ENCODE measurements at regions not wholly inside any gene's neighbourhood (a gene's known extent, or its start where the extent isn't known, plus 50 kb on each side); places are given as distances from the start of the nearest gene placed in this dataset.

GRCh38 chr15:70246623-70247220 lies 149.0 kb upstream of the TLE3 start:
- no peak overlapping the region for H3K27ac Mint-ChIP-seq
- H3K36me3 Mint-ChIP-seq: no peaks in the 10 kb centered on the region
- no peaks in the 10 kb centered on the region for H3K27me3 Mint-ChIP-seq (ENCODE audit: low read depth)

DNA sequence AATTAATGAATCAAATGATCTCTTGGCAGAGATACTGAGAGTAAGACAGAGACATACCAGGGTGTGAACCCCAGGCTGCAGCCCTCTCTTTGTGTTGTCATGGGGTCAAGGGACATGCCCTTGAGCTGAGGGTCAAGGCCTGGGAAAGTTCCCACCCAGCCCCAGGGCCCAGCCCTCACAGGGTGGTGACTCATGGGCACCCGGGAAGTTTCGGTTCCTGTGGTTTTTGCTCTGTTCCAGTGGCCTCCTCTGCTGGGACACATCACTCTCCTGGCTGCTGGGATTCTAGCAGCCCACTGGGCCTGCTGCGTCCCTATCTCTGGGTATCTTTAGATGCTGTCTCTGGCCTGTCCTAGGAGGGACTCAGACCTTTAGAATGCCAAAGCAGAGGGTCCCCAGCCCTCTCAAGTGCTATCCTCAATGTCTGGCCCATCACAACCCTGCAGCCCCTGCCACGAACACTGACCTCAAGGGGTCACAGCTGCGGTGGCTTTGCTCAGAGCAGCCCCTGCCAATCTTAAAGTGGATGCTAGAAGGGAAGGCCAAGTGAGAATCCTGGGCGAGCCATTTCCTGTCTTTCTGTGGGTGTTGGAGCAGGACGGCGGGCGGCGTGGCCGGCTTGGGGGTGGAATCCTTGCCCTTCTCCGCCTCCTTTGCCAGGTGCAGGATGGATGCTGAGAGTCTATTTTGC lies 148.4 kb upstream of the TLE3 start:
- Mint-ChIP-seq H3K9me3 (no peaks in the 10 kb centered on the region), H3K27me3 (ENCODE audit: low read depth) (peaks cover 2% of the 10 kb centered on the region), H3K4me3 (no peak overlapping the region), H3K4me1 (peaks cover 46% of the 10 kb centered on the region), H3K27ac (no peak overlapping the region), H3K36me3 (no peaks in the 10 kb centered on the region)
- TF ChIP-seq CTCF (IDR thresholded peaks at IDR 0.05; ENCODE audit: unreplicated experiment): no peak
- DNase-seq (ENCODE audit: low spot score in 2 of 2, unreplicated experiment in 2 of 2): no peak

More at GRCh38 chr15:70246623-70247220, 149.0 kb upstream of the TLE3 start:
- H3K4me3 Mint-ChIP-seq: no peak overlapping the region
- peaks cover 52% of the 10 kb centered on the region for H3K4me1 Mint-ChIP-seq
- DNase-seq (ENCODE audit: low spot score in 2 of 2, unreplicated experiment in 2 of 2): no peak
- H3K9me3 Mint-ChIP-seq: no peaks in the 10 kb centered on the region
- TF ChIP-seq CTCF (IDR thresholded peaks at IDR 0.05; ENCODE audit: unreplicated experiment): no peak

DNA sequence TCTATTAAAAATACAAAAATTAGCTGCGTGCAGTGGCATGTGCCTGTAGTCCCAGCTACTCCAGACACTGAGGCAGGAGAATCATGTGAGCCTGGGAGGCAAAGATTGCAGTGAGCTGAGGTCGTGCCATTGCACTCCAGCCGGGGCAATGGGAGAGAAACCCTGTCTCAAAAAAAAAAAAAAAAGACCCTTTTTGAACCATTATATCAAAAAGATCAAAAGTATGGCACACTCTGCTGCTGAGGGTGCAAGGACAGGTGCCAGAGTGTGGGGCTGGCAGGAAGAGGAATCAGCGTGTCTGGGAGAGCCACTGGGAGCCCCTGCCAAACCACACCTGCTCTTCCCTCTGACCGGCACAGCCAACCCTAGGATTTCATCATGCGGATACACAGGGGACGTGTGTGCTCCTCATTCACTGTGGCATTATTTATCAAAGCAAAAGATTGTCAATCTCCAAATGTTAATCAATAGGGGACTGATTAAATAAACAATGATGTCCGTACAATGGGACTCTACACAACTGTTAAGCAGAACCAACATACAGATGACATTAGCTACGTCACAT lies 147.3 kb upstream of the TLE3 start:
- H3K4me1 Mint-ChIP-seq: peaks cover 35% of the 10 kb centered on the region
- no peak overlapping the region for H3K4me3 Mint-ChIP-seq
- peaks cover 3% of the 10 kb centered on the region for H3K27me3 Mint-ChIP-seq (ENCODE audit: low read depth)
- DNase-seq (ENCODE audit: low spot score in 2 of 2, unreplicated experiment in 2 of 2): no peak
- H3K27ac Mint-ChIP-seq: no peak overlapping the region
- no peaks in the 10 kb centered on the region for H3K9me3 Mint-ChIP-seq
- no peak for TF ChIP-seq CTCF (IDR thresholded peaks at IDR 0.05; ENCODE audit: unreplicated experiment)
- no peaks in the 10 kb centered on the region for H3K36me3 Mint-ChIP-seq

DNA sequence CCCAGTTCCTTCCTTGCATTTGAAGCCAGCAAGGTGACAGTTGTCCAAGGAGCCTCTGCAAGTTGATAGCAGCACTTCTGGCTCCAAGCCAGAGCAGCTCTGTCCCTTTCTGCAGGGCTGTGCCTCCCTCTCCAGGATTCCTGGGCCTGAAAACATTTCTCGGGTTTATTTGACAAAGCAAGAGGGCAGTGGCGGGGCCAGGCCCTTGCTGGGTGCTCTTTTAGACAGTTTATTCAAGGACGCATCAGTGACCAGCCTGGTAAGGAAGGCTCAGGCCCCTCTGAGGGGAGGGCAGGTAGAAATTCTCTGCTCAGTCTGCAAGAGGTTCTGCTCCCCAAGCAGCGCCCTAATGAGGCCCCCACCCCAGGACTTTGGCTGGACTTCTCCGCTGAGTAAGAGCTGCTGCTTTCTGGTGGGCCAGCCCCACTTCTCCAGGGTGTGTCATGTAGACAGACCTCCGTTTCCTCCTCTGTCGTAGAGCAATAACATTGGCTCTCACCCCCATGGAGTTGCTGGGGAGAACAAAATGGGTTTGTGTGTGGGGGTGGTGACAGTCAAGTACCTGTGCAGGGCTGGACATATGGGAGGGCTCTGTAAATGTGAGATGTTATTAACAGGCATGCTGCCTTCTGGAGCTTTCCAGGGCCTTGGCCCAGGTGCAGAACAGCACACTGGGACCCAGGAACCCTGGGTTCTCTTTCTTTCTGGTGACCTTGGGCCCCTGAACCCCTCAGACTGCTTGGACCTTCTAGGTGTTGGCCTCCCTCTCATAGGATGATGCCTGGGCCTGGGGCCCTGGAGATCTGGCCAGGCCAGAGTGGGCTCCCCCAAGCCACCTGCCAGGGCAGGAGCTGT lies 146.2 kb upstream of the TLE3 start:
- H3K36me3 Mint-ChIP-seq: no peaks in the 10 kb centered on the region
- no peak for DNase-seq (ENCODE audit: low spot score in 2 of 2, unreplicated experiment in 2 of 2)
- no peak for TF ChIP-seq CTCF (IDR thresholded peaks at IDR 0.05; ENCODE audit: unreplicated experiment)
- peaks cover 3% of the 10 kb centered on the region for H3K27me3 Mint-ChIP-seq (ENCODE audit: low read depth)
- no peak overlapping the region for H3K27ac Mint-ChIP-seq
- H3K4me1 Mint-ChIP-seq: peaks cover 31% of the 10 kb centered on the region
- no peak overlapping the region for H3K4me3 Mint-ChIP-seq
- H3K9me3 Mint-ChIP-seq: no peaks in the 10 kb centered on the region

DNA sequence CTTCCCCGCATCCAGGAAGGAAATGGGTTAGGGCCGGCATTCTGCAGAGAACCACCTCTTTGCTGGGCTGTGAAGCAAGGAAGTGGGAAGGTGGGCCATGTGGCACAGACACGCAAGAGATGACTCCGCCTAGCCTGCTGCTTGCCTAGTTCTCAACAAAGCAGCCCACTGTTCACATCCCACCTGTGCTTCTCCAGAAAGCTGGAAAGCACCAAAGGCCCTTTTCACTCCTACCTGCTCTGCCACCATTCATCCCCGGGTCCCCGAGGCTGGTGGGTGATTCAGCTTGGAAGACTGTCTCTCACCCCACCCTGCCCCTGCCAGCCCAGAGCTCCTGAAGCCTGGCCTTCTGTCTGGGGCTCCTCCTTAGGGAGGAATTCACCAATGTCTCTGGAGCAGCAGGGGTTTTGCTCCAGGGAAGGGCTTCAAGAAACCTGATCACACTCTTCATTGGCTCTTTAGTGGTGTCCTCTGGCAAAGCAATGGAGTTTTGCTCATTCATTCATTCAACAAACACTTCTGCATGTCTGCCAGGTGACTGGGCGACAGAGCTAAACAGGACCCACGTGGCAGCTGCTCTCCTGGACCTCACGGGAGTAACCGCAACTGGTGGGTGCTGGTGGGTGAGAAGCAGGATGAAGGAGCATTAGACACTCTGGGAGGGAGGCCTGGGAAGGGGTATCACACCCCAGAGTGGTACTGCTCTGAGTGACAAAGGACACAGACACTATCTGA lies 145.4 kb upstream of the TLE3 start:
- Mint-ChIP-seq H3K4me1 (peaks cover 24% of the 10 kb centered on the region), H3K9me3 (no peaks in the 10 kb centered on the region), H3K27ac (no peak overlapping the region), H3K36me3 (no peaks in the 10 kb centered on the region), H3K27me3 (ENCODE audit: low read depth) (peaks cover 5% of the 10 kb centered on the region), H3K4me3 (no peak overlapping the region)
- TF ChIP-seq CTCF (IDR thresholded peaks at IDR 0.05; ENCODE audit: unreplicated experiment): no peak
- no peak for DNase-seq (ENCODE audit: low spot score in 2 of 2, unreplicated experiment in 2 of 2)
